ENCODE measurements at regions not wholly inside any gene's neighbourhood (a gene's known extent, or its start where the extent isn't known, plus 50 kb on each side); places are given as distances from the start of the nearest gene placed in this dataset.
"Not testable (repeated sequence)": the region's sequence is repeated elsewhere in the genome, so short reads cannot be mapped to it uniquely, and the experiment has no call there.

- H3K9me3 ChIP-seq (replicated peaks; ENCODE audit: low read length); H3K4me1 ChIP-seq (ENCODE audit: control insufficient read depth, insufficient read depth, low read length); H3K36me3 ChIP-seq (ENCODE audit: insufficient read depth, low read length); H3K4me3 ChIP-seq (ENCODE audit: low read length); H3K9ac ChIP-seq (ENCODE audit: low read depth, low read length); H3K4me2 ChIP-seq (ENCODE audit: low read length); H3K27me3 ChIP-seq (ENCODE audit: control insufficient read depth, insufficient read depth, low read length): not testable (repeated sequence)
Observed at GRCh38 chr5:177900066-177900465, 96.0 kb downstream of the PROP1 start.

GRCh38 chr5:177894681-177895453, 101.2 kb downstream of the PROP1 start:
- not testable (repeated sequence) for H3K4me1 ChIP-seq (ENCODE audit: control insufficient read depth, insufficient read depth, low read length); H3K4me3 ChIP-seq (ENCODE audit: low read length); H3K27me3 ChIP-seq (ENCODE audit: control insufficient read depth, insufficient read depth, low read length); H3K36me3 ChIP-seq (ENCODE audit: insufficient read depth, low read length); H3K4me2 ChIP-seq (ENCODE audit: low read length); H3K9me3 ChIP-seq (replicated peaks; ENCODE audit: low read length); H3K9ac ChIP-seq (ENCODE audit: low read depth, low read length)

DNA sequence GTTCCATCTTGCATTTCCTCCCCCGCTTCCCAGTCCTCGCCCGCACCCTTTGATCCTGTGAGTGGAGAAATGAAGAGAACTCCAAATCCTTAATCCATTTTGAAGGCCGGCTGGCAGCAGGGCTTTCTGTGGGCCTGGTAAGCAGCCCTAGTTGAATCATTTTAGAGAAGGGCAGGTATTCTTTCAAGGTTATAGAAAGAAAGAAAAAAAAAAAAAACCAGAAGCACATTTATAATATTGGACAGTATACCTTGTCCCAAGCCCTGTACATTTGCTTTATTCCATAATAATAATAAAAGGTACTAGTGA, 103.7 kb downstream of the PROP1 start:
- H3K9me3 ChIP-seq (replicated peaks; ENCODE audit: low read length); H3K4me2 ChIP-seq (ENCODE audit: low read length); H3K4me3 ChIP-seq (ENCODE audit: low read length); H3K9ac ChIP-seq (ENCODE audit: low read depth, low read length); H3K4me1 ChIP-seq (ENCODE audit: control insufficient read depth, insufficient read depth, low read length); H3K36me3 ChIP-seq (ENCODE audit: insufficient read depth, low read length); H3K27me3 ChIP-seq (ENCODE audit: control insufficient read depth, insufficient read depth, low read length): not testable (repeated sequence)

DNA sequence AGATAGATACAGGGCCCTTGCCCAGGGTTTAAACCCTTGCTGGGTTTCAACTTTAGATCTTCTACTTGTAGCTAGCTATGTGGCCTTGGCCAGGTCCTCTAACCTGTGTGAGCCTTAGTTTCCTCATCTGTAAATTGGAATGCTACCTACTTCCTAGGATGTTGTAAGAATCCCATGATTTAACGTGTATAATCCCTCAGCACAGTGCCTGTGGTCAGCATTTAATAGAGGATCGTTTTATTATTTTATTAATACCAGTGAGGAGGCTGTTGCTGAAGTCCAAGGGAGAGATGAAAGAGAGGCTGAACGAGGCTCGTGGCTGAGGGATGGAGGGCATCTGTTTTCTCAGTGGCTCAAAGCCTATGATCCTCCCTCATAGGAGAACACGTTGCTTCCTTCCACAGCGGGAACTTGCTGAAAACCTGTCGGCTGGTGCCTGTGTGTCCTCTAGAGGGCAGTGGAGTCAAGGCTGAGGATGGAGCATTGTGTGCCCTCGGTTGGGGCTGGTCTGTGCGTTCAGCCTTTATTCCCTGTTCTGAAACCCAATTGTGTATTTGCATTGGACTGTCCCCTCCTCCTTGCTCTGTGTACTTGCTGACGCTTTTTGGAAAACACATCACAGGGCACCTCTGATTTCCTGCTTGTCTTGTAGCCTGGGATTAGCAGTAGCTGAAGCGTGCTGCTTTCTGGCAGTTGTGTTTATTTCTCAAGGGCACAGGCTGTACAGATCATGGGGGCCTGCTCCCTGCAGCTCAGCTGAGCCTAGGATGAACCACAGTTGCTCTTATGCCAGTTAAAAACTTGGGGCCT, 104.3 kb downstream of the PROP1 start:
- H3K9me3 ChIP-seq (replicated peaks; ENCODE audit: low read length); H3K36me3 ChIP-seq (ENCODE audit: insufficient read depth, low read length); H3K9ac ChIP-seq (ENCODE audit: low read depth, low read length); H3K4me3 ChIP-seq (ENCODE audit: low read length); H3K4me2 ChIP-seq (ENCODE audit: low read length); H3K4me1 ChIP-seq (ENCODE audit: control insufficient read depth, insufficient read depth, low read length); H3K27me3 ChIP-seq (ENCODE audit: control insufficient read depth, insufficient read depth, low read length): not testable (repeated sequence)

- not testable (repeated sequence) for H3K36me3 ChIP-seq (ENCODE audit: insufficient read depth, low read length); H3K27me3 ChIP-seq (ENCODE audit: control insufficient read depth, insufficient read depth, low read length); H3K9me3 ChIP-seq (replicated peaks; ENCODE audit: low read length); H3K4me2 ChIP-seq (ENCODE audit: low read length); H3K9ac ChIP-seq (ENCODE audit: low read depth, low read length); H3K4me1 ChIP-seq (ENCODE audit: control insufficient read depth, insufficient read depth, low read length); H3K4me3 ChIP-seq (ENCODE audit: low read length)
Observed at GRCh38 chr5:177883295-177883694, 100.6 kb upstream of the FAM153A start.

DNA sequence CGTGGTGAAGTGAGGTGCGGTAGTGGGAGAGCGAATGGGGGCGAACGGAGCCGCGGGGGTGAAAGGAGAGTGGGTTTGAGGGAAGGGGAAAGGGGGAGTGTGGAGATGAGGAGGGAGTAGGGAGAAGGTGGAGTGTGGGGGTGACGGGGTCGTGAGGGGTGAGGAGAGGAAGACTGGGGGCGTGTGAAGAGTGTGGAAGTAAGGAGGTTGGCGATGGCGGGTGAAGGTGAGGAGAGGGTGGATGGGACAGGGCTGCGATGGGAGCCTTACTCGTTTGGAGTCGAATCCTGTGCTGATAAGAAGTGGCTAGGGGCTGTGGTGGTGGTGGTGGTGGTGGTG, 93.2 kb upstream of the FAM153A start:
- H3K36me3 ChIP-seq (ENCODE audit: insufficient read depth, low read length); H3K4me1 ChIP-seq (ENCODE audit: control insufficient read depth, insufficient read depth, low read length); H3K9me3 ChIP-seq (replicated peaks; ENCODE audit: low read length); H3K27me3 ChIP-seq (ENCODE audit: control insufficient read depth, insufficient read depth, low read length); H3K9ac ChIP-seq (ENCODE audit: low read depth, low read length): not testable (repeated sequence)
- Histone ChIP-seq H3K4me2 (ENCODE audit: low read length) (peak overlapping the region; percentile 72), H3K4me3 (ENCODE audit: low read length) (peak overlapping the region; percentile 64)

- not testable (repeated sequence) for H3K36me3 ChIP-seq (ENCODE audit: insufficient read depth, low read length); H3K9ac ChIP-seq (ENCODE audit: low read depth, low read length); H3K4me1 ChIP-seq (ENCODE audit: control insufficient read depth, insufficient read depth, low read length); H3K9me3 ChIP-seq (replicated peaks; ENCODE audit: low read length); H3K27me3 ChIP-seq (ENCODE audit: control insufficient read depth, insufficient read depth, low read length)
- peak overlapping the region; percentile 72 for H3K4me2 ChIP-seq (ENCODE audit: low read length)
- peak overlapping the region; percentile 58 for H3K4me3 ChIP-seq (ENCODE audit: low read length)
Observed at GRCh38 chr5:177875013-177875899, 92.6 kb upstream of the FAM153A start.

GRCh38 chr5:177863822-177864446, 81.2 kb upstream of the FAM153A start:
- H3K27me3 ChIP-seq (ENCODE audit: control insufficient read depth, insufficient read depth, low read length); H3K9me3 ChIP-seq (replicated peaks; ENCODE audit: low read length); H3K4me3 ChIP-seq (ENCODE audit: low read length); H3K36me3 ChIP-seq (ENCODE audit: insufficient read depth, low read length); H3K4me1 ChIP-seq (ENCODE audit: control insufficient read depth, insufficient read depth, low read length); H3K9ac ChIP-seq (ENCODE audit: low read depth, low read length); H3K4me2 ChIP-seq (ENCODE audit: low read length): not testable (repeated sequence)

DNA sequence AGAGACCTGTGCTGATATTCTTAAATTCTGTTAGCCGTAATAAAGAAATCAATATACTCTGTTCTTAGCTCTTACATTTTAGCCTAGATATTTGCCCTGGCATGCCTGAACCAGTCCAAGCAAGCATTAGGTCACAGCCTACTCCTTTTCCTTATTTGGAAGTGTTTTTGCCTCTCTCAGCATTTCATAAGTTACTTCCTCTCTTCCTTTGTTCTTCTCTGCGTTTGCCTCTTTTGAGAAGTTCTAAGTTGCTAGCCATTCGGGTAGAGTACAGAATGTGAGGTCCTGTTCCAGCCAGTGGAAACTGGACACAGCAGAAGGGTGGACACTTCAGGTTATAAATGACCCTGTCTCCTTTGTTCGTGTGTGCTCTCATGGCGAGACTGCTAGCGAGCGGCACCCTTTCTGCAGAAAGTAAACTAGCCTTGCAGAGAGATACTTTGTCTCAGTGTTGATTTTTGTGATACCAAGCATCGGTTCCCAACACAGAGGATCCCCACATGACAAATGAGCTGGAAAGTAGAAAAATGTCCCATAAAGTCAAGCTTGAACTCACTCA, 75.0 kb upstream of the FAM153A start:
- H3K4me3 ChIP-seq (ENCODE audit: low read length); H3K4me2 ChIP-seq (ENCODE audit: low read length); H3K27me3 ChIP-seq (ENCODE audit: control insufficient read depth, insufficient read depth, low read length); H3K9ac ChIP-seq (ENCODE audit: low read depth, low read length); H3K9me3 ChIP-seq (replicated peaks; ENCODE audit: low read length); H3K4me1 ChIP-seq (ENCODE audit: control insufficient read depth, insufficient read depth, low read length); H3K36me3 ChIP-seq (ENCODE audit: insufficient read depth, low read length): not testable (repeated sequence)

- H3K4me2 ChIP-seq (ENCODE audit: low read length); H3K9me3 ChIP-seq (replicated peaks; ENCODE audit: low read length); H3K4me1 ChIP-seq (ENCODE audit: control insufficient read depth, insufficient read depth, low read length); H3K4me3 ChIP-seq (ENCODE audit: low read length); H3K27me3 ChIP-seq (ENCODE audit: control insufficient read depth, insufficient read depth, low read length); H3K36me3 ChIP-seq (ENCODE audit: insufficient read depth, low read length); H3K9ac ChIP-seq (ENCODE audit: low read depth, low read length): not testable (repeated sequence)
Observed at GRCh38 chr5:177856474-177856873, 73.8 kb upstream of the FAM153A start.

DNA sequence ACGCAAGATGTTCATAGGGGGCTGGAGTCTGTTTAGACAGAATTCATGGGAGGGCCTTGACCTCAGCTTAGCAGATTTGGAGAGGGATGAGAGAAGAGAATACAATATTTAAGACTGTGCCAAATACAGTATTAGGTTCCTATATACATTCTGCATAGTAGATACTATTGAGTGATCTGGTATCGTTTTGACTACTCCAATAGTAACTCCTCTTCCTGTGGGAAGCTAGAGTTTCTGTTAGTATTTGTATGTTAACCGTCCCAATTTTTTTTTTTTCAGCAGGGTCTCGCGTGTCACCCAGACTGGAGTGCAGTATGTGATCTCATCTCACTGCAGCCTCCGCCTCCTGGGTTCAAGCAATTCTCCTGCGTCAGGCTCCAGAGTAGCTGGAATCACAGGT, 65.2 kb upstream of the FAM153A start:
- not testable (repeated sequence) for H3K9ac ChIP-seq (ENCODE audit: low read depth, low read length); H3K9me3 ChIP-seq (replicated peaks; ENCODE audit: low read length); H3K4me1 ChIP-seq (ENCODE audit: control insufficient read depth, insufficient read depth, low read length); H3K27me3 ChIP-seq (ENCODE audit: control insufficient read depth, insufficient read depth, low read length); H3K36me3 ChIP-seq (ENCODE audit: insufficient read depth, low read length); H3K4me3 ChIP-seq (ENCODE audit: low read length); H3K4me2 ChIP-seq (ENCODE audit: low read length)
